ENCODE measurements at regions not wholly inside any gene's neighbourhood (a gene's known extent, or its start where the extent isn't known, plus 50 kb on each side); places are given as distances from the start of the nearest gene placed in this dataset.

DNA sequence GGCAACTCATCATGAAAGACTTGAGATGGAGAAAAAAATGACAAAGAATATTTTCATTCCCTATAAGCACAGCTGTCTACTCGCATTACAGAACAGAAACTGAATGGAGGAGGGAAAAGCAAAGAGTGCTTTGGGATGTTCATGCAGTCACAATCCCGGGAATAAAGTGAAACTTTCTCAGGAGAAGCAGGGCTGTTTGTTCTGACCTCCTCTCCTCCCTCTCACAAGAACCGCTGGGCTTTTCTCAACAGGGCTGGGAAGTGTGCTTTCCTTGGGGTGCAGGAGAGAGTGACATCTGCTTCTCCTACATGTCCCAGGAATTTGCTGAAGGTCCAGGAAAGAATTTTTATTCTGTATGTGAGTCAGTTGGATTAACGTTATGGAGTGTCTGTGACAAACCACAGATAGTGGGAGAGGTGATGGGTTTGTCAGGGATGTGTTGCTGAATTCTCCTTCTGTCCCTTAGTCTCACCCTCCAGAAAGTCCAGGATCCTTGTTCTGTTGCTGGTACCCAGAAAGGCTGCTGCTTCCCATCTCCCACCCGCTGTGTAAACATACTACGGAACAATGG is 125.6 kb downstream of the HRH4 start:
- H3K4me3 ChIP-seq (ENCODE audit: low read length): no peak overlapping the region

DNA sequence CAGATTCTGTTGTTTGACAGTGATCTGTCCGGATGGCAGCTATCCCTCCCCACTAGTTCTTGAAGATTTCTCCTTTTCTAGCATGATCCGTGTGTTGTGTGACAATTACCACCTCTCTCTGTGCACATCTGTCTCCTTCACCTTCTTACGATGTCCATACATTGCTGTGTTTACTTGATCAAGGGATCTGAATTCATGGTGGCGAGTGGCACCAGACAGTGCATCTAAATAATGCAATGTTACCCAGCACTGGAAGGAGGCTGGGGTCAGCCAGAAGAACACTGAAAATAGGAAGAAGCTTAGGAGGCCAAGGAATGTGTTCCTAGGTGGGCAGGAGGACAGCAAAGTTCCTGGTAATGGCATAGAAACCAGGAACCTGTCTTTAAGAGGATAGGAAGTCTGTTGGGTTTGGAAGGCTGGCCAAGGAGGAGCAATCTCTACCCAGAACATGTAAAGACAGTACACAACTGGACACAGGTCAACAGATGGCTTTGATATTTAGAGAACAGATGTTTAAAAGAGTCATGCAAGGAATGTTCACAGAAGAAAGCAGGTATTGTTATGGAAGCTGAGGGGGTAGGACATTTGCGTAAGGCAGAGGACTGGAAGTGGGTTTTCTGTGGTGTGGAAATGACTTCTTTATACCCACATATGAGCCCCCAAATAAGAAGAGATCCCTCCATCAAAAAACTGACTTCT is 126.4 kb downstream of the HRH4 start:
- no peak for DNase-seq (ENCODE audit: low read depth)
- TF ChIP-seq, protein P1, sequence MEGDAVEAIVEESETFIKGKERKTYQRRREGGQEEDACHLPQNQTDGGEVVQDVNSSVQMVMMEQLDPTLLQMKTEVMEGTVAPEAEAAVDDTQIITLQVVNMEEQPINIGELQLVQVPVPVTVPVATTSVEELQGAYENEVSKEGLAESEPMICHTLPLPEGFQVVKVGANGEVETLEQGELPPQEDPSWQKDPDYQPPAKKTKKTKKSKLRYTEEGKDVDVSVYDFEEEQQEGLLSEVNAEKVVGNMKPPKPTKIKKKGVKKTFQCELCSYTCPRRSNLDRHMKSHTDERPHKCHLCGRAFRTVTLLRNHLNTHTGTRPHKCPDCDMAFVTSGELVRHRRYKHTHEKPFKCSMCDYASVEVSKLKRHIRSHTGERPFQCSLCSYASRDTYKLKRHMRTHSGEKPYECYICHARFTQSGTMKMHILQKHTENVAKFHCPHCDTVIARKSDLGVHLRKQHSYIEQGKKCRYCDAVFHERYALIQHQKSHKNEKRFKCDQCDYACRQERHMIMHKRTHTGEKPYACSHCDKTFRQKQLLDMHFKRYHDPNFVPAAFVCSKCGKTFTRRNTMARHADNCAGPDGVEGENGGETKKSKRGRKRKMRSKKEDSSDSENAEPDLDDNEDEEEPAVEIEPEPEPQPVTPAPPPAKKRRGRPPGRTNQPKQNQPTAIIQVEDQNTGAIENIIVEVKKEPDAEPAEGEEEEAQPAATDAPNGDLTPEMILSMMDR (conservative IDR thresholded peaks at IDR 0.05; ENCODE audit: low read depth, low read length): no peak
- H3K4me3 ChIP-seq (ENCODE audit: low read length): no peak overlapping the region

More for the DNA sequence above, 125.6 kb downstream of the HRH4 start:
- TF ChIP-seq, protein P1 (conservative IDR thresholded peaks at IDR 0.05; ENCODE audit: low read depth, low read length): no peak
- no peak for DNase-seq (ENCODE audit: low read depth)

DNA sequence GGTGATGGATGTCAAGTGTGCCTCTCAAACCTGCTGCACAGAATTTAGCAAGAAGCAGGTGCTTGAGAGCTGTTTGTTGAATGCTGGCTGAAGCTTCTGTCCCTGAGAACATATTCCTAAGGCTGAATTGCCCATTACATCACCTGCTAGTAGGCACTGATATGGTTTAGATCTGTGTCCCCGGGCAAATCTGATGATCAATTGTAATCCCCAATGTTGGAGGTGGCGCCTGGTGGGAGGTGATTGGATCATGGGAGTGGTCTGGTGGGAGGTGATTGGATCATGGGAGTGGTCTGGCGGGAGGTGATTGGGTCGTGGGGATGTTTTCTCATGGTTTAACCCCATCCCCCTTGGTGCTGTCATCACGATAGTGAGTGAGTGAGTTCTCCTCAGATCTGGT is 128.0 kb downstream of the HRH4 start:
- no peak for DNase-seq (ENCODE audit: low read depth)
- TF ChIP-seq, protein P1 (conservative IDR thresholded peaks at IDR 0.05; ENCODE audit: low read depth, low read length): no peak

DNA sequence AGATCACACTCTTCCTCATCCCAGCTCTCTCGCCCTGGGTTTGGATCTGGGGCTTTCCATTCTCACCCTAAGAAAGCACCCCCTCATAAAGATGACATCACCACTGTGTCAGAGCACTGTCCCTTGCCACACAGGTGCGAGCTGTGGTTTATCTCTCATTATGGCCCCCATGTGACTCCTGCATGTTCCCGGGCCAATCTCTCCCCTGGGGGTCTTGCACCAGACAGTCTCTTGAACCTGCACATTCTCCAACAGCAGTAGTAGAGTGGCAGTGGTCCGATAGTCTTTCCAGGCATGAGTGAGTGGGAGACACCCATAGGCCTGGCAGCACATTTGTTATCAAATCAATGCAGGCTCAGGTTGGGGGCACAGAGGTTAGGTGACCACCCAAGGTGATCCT is 130.5 kb downstream of the HRH4 start:
- TF ChIP-seq, protein P1 (conservative IDR thresholded peaks at IDR 0.05; ENCODE audit: low read depth, low read length): no peak
- no peak for DNase-seq (ENCODE audit: low read depth)
- H3K4me3 ChIP-seq (ENCODE audit: low read length): no peak overlapping the region

More for the DNA sequence above, 128.0 kb downstream of the HRH4 start:
- no peak overlapping the region for H3K4me3 ChIP-seq (ENCODE audit: low read length)

DNA sequence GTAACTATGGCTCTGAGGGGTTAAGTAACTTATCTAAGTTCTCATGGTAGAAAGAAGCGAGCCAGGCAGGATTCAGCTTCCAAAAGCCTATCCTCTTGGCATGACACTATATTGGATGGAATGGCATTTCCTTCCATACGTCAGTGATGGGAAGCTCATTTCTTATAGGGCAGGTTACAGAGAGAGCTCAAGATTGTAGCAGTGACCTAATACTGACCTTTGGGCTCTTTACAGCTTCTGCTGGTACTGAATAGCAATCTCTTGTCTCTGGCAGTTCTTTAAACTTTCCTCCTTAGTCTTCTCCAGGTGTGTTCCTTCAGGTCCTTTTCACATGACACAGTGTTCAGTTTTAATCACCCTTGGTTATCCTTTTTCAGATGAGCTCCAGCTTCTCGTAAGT is 133.0 kb downstream of the HRH4 start:
- DNase-seq (ENCODE audit: low read depth): no peak
- TF ChIP-seq, protein P1 (conservative IDR thresholded peaks at IDR 0.05; ENCODE audit: low read depth, low read length): no peak
- no peak overlapping the region for H3K4me3 ChIP-seq (ENCODE audit: low read length)

DNA sequence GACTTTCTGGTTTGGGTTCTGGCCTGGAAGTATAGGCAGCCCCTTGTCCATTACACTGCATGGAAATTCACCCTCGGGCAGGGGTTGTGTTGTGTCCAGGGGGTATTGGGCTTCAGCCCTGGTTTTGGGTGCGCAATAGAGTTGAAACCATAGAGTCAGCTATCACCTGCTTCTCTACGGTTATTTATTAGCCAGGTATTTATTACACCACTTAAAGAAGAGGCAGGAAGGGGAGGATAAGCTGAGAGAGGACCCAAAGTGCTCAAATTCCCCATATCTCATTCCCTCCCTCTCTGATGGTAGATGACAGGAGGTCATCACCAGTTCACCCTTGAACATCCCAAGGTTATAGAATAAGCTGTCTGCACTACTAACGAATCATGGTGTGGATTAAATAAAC is 133.4 kb downstream of the HRH4 start:
- TF ChIP-seq, protein P1 (conservative IDR thresholded peaks at IDR 0.05; ENCODE audit: low read depth, low read length): no peak
- DNase-seq (ENCODE audit: low read depth): no peak
- no peak overlapping the region for H3K4me3 ChIP-seq (ENCODE audit: low read length)

DNA sequence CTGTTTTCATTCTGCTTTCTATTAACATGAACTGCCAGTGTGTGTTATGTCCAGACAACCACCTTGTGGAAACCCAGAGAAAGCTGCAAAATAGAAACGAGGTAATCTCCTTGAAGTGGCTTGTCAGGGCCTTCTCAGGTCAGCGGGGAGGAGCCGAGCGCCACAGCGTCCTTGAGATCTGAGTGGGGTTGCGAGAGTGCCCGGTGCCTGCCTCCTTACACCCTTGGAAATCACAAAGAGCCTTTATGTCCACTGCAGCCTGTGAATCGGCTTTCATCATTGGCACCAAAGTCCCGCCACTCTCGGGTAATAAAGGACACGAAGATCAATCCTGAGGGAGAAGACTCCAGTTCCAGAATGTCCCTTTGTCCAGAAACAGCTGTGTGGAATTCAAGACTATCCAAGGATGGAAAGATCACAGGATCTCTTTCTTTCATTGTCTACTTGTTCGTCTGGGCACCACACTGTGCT is 135.2 kb downstream of the HRH4 start:
- TF ChIP-seq, protein P1 (conservative IDR thresholded peaks at IDR 0.05; ENCODE audit: low read depth, low read length): no peak
- no peak overlapping the region for H3K4me3 ChIP-seq (ENCODE audit: low read length)
- DNase-seq (ENCODE audit: low read depth): no peak

All from retinal pigment epithelial cell (primary cell).